ENCODE measurements at regions not wholly inside any gene's neighbourhood (a gene's known extent, or its start where the extent isn't known, plus 50 kb on each side); places are given as distances from the start of the nearest gene placed in this dataset.

GRCh38 chr14:32254952-32255679 lies 52.0 kb upstream of the RNU6-8 start:
- no peak for DNase-seq (ENCODE audit: low read depth)

GRCh38 chr14:32255789-32256188 lies 52.7 kb upstream of the RNU6-8 start:
- DNase-seq (ENCODE audit: low read depth), result no peak

GRCh38 chr14:32256576-32256975 lies 53.5 kb upstream of the RNU6-8 start:
- DNase-seq (ENCODE audit: low read depth), result no peak

- DNase-seq (ENCODE audit: low read depth), result no peak
These were observed 55.4 kb upstream of the RNU6-8 start for GRCh38 chr14:32258336-32258993.

GRCh38 chr14:32259368-32260013 lies 56.4 kb upstream of the RNU6-8 start:
- DNase-seq (ENCODE audit: low read depth), result peak; percentile 29

- DNase-seq (ENCODE audit: low read depth), result no peak
These were observed 61.0 kb upstream of the RNU6-8 start for GRCh38 chr14:32263939-32264567.

GRCh38 chr14:32265584-32265983 lies 62.5 kb upstream of the RNU6-8 start:
- no peak for DNase-seq (ENCODE audit: low read depth)

GRCh38 chr14:32277998-32278397 lies 51.1 kb upstream of the AKAP6 start:
- no peak for DNase-seq (ENCODE audit: low read depth)
